AG10803 (cell line): ENCODE measurements at regions not wholly inside any gene's neighbourhood (a gene's known extent, or its start where the extent isn't known, plus 50 kb on each side); places are given as distances from the start of the nearest gene placed in this dataset.

Experiments used
- DNase-seq: peaks from one replicate; pipeline ENCODE4 v3.0.0; 2010; ENCODE audit warnings: low read depth
- H3K4me3 ChIP-seq: 2 replicates; pipeline ENCODE4 v1.5.1; 2011; ENCODE audit warnings: mild to moderate bottlenecking, low read length, control low read depth
- TF ChIP-seq, protein P1 (sequence below): conservative IDR thresholded peaks from 2 replicates; pipeline ENCODE4 v1.5.1; 2011; ENCODE audit warnings: mild to moderate bottlenecking, low read length, control low read depth, inconsistent platforms

GRCh38 chr3:30129765-30130164, 476.6 kb upstream of the TGFBR2 start:
- no peak overlapping the region for H3K4me3 ChIP-seq
- TF ChIP-seq, protein P1, sequence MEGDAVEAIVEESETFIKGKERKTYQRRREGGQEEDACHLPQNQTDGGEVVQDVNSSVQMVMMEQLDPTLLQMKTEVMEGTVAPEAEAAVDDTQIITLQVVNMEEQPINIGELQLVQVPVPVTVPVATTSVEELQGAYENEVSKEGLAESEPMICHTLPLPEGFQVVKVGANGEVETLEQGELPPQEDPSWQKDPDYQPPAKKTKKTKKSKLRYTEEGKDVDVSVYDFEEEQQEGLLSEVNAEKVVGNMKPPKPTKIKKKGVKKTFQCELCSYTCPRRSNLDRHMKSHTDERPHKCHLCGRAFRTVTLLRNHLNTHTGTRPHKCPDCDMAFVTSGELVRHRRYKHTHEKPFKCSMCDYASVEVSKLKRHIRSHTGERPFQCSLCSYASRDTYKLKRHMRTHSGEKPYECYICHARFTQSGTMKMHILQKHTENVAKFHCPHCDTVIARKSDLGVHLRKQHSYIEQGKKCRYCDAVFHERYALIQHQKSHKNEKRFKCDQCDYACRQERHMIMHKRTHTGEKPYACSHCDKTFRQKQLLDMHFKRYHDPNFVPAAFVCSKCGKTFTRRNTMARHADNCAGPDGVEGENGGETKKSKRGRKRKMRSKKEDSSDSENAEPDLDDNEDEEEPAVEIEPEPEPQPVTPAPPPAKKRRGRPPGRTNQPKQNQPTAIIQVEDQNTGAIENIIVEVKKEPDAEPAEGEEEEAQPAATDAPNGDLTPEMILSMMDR, result no peak
- no peak for DNase-seq

GRCh38 chr3:30130391-30130790, 476.0 kb upstream of the TGFBR2 start:
- TF ChIP-seq, protein P1, result no peak
- no peak overlapping the region for H3K4me3 ChIP-seq
- DNase-seq, result no peak

DNA sequence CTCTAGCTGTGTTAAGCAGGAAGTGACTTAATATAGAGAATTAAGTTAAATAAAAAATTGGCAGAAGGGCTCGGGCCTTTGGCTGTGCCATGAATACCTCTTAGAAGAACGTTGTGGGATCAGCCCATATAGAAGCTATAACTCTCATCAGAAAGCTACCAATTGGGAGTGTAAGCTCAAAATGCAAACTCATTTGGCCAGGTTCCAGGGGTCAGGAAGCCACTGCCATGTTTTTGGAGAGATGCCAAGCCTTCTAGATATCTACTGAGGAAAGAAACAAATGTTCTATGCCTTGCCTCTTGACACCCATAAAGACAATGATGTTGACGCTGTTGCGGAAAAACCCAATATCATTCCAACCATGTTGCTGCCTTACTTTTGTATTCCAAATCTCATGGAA, 475.2 kb upstream of the TGFBR2 start:
- TF ChIP-seq, protein P1, result no peak
- no peak for DNase-seq
- no peak overlapping the region for H3K4me3 ChIP-seq

GRCh38 chr3:30135190-30135589, 471.2 kb upstream of the TGFBR2 start:
- peak; percentile 57 for DNase-seq
- TF ChIP-seq, protein P1, result peak; percentile 60
- no peak overlapping the region for H3K4me3 ChIP-seq

- TF ChIP-seq, protein P1, result no peak
- DNase-seq, result no peak
- H3K4me3 ChIP-seq, result no peak overlapping the region
These were observed 467.1 kb upstream of the TGFBR2 start for GRCh38 chr3:30139283-30139682.

DNA sequence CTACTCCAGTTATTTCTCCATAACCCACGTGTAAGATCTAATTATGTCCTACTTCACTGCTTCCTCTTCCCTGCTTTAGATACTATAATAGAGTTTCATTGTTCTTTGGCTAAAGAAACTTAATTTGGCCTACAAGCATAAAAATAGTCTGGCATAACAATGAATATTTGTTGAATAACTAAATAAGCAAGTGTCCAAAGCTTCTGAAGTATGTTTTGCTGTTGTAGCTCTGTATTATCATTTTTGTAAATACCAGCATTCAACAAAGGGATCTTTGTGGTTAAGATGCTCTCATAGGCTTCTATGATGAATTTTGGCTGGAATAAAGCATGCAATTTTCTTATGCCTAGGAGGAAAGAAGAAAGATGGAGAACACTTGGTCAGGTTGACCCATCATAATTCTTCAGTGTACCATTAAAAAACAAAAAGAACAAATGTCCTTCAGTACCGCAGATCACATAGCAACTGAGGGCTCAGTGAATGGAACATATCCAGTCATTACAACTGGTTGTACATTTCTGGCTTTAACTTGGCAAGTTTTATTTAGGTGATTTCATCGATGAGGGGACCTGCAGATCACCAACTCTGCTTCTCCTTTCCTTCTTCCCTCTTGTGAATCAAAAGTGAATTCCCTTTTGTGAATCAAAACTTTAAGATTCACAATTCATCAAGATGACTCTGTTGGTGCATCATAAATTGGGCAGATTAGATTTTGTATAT, 465.9 kb upstream of the TGFBR2 start:
- peak; percentile 69 for DNase-seq
- TF ChIP-seq, protein P1, result no peak
- no peak overlapping the region for H3K4me3 ChIP-seq

GRCh38 chr3:30141178-30141581, 465.2 kb upstream of the TGFBR2 start:
- DNase-seq, result peak; percentile 9
- H3K4me3 ChIP-seq, result no peak overlapping the region

More at GRCh38 chr3:30141178-30141581, 465.2 kb upstream of the TGFBR2 start:
- TF ChIP-seq, protein P1, result no peak
